ENCODE measurements at regions not wholly inside any gene's neighbourhood (a gene's known extent, or its start where the extent isn't known, plus 50 kb on each side); places are given as distances from the start of the nearest gene placed in this dataset.

DNA sequence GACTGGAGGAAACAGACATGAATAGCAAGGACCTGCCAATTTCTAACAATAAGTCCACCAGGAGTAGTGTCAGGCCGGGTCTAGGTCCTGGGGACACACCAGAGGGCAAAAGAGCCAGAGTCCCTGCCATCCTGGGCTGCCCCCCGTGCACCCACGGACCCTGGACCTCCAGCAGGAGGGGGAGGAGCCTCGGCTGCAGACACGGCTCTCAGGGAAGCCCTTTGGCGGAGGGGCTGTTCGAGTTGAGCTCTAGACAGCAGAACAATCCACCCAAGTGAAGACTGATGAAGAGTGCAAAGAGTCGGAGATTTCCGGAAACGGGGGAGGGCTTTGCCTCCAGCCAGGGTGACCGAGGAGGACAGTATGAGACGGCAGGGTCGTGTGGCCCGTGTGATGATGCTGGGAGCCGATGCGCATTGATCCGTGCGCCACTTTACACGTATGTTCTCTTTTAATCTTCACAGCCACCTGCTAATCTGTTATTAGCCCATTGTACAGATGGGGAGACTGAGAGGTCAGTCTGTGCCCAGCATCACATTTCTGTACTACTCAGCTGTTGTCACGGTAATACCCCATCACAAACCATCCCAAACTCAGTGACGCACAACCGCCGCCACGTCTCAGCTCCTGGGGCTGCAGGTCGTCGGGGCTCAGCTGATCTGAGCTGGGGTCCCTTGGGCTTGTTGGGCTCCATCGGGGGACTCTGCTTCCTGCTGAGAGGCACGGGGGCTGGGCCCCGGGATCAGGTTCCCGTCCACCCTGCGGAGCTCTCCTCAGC, 502.0 kb downstream of the PREX1 start:
- no peak for DNase-seq
- intact Hi-C loops (cut with DNase I; ENCODE audit: low total_unique reads) = no loop called here
- Histone ChIP-seq H3K36me3 (no peaks in the 10 kb centered on the region), H3K27me3 (no peaks in the 10 kb centered on the region), H3K4me1 (no peaks in the 10 kb centered on the region), H3K27ac (no peak overlapping the region), H3K4me3 (no peak overlapping the region), H3K9me3 (no peaks in the 10 kb centered on the region)
- TF ChIP-seq POLR2A (IDR thresholded peaks at IDR 0.05) = no peak
- TF ChIP-seq, protein P1, sequence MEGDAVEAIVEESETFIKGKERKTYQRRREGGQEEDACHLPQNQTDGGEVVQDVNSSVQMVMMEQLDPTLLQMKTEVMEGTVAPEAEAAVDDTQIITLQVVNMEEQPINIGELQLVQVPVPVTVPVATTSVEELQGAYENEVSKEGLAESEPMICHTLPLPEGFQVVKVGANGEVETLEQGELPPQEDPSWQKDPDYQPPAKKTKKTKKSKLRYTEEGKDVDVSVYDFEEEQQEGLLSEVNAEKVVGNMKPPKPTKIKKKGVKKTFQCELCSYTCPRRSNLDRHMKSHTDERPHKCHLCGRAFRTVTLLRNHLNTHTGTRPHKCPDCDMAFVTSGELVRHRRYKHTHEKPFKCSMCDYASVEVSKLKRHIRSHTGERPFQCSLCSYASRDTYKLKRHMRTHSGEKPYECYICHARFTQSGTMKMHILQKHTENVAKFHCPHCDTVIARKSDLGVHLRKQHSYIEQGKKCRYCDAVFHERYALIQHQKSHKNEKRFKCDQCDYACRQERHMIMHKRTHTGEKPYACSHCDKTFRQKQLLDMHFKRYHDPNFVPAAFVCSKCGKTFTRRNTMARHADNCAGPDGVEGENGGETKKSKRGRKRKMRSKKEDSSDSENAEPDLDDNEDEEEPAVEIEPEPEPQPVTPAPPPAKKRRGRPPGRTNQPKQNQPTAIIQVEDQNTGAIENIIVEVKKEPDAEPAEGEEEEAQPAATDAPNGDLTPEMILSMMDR (IDR thresholded peaks at IDR 0.05) = no peak

- Histone ChIP-seq H3K9me3 (no peaks in the 10 kb centered on the region), H3K27me3 (no peaks in the 10 kb centered on the region), H3K4me3 (no peak overlapping the region), H3K27ac (no peak overlapping the region), H3K36me3 (no peaks in the 10 kb centered on the region), H3K4me1 (no peaks in the 10 kb centered on the region)
- DNase-seq = no peak
- TF ChIP-seq, protein P1 (IDR thresholded peaks at IDR 0.05) = no peak
- no peak for TF ChIP-seq POLR2A (IDR thresholded peaks at IDR 0.05)
- intact Hi-C loops (cut with DNase I; ENCODE audit: low total_unique reads) = no loop called here
Measured at GRCh38 chr20:48324744-48325143, 503.1 kb downstream of the PREX1 start.

- DNase-seq = no peak
- intact Hi-C loops (cut with DNase I; ENCODE audit: low total_unique reads) = no loop called here
- Histone ChIP-seq H3K4me1 (no peaks in the 10 kb centered on the region), H3K4me3 (no peak overlapping the region), H3K27me3 (no peaks in the 10 kb centered on the region), H3K9me3 (no peaks in the 10 kb centered on the region), H3K36me3 (no peaks in the 10 kb centered on the region), H3K27ac (no peak overlapping the region)
- TF ChIP-seq, protein P1 (IDR thresholded peaks at IDR 0.05) = no peak
- TF ChIP-seq POLR2A (IDR thresholded peaks at IDR 0.05) = no peak
Measured at GRCh38 chr20:48321271-48321670, 506.5 kb downstream of the PREX1 start.

DNA sequence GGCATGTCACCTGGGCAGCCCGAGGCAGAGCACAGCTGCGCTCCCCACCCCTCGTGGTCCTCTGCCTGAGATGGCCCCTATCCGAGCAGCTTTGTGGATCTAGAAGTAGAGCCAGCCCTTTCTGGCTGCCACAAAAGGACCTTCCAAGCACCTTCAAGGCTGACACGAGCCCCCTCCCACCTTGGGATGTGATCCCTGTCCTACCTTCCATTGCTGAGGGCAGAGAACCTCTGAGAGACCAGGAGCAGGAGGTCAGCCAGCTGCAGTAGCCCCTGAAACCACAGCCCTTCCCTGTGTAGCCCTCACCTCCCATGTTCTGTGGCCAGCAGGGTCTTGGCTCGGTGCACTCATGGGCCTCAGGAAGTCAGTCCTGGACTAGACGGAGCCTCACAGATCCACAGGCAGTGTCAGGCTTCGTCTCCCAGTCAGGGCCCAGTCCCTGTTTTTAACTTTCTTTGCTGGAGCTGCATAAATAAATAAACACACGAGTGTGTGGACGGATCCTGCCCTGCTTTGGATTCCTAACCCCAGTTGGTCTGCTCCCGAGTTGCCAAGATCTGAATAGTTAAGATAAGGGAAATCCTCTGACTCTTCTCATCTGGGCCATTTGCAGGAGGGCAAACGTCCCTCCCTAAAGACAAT, 507.7 kb downstream of the PREX1 start:
- DNase-seq = no peak
- H3K4me3 ChIP-seq = no peak overlapping the region
- TF ChIP-seq POLR2A (IDR thresholded peaks at IDR 0.05) = no peak
- TF ChIP-seq, protein P1 (IDR thresholded peaks at IDR 0.05) = no peak
- H3K36me3 ChIP-seq = no peaks in the 10 kb centered on the region
- intact Hi-C loops (cut with DNase I; ENCODE audit: low total_unique reads) = no loop called here
- no peaks in the 10 kb centered on the region for H3K4me1 ChIP-seq
- no peaks in the 10 kb centered on the region for H3K27me3 ChIP-seq
- no peaks in the 10 kb centered on the region for H3K9me3 ChIP-seq
- H3K27ac ChIP-seq = no peak overlapping the region

DNA sequence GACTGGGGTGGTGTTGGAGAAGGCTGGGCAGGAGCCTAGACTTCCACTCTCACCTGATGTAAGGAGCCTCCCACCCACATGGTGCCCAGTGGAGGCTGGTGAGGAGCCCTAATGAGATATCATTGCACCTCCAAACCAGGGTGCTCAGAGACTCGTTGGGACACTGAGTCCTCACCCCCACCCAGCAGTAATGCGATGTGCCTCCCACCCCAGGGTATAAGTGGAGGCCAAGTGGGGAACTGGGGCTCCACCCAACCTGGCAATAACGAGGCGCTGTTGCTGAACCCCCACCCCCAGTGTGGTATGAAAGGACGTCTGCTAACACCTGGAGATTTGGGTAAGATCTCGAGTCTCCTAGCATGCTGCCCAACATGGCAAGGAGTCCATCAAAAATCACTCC, 510.2 kb downstream of the PREX1 start:
- H3K4me1 ChIP-seq = no peaks in the 10 kb centered on the region
- DNase-seq = no peak
- intact Hi-C loops (cut with DNase I; ENCODE audit: low total_unique reads) = no loop called here
- H3K27me3 ChIP-seq = no peaks in the 10 kb centered on the region
- H3K36me3 ChIP-seq = no peaks in the 10 kb centered on the region
- TF ChIP-seq POLR2A (IDR thresholded peaks at IDR 0.05) = no peak
- TF ChIP-seq, protein P1 (IDR thresholded peaks at IDR 0.05) = no peak
- no peaks in the 10 kb centered on the region for H3K9me3 ChIP-seq
- no peak overlapping the region for H3K27ac ChIP-seq
- no peak overlapping the region for H3K4me3 ChIP-seq
